ENCODE measurements at regions not wholly inside any gene's neighbourhood (a gene's known extent, or its start where the extent isn't known, plus 50 kb on each side); places are given as distances from the start of the nearest gene placed in this dataset.

- no peaks in the 10 kb centered on the region for H3K27me3 ChIP-seq (replicated peaks in 1 of 4; ENCODE audit: control insufficient read depth in 3 of 4, extremely low read depth in 1 of 4, insufficient read depth in 3 of 4, low read length in 3 of 4)
- no peaks in the 10 kb centered on the region for H3K79me2 ChIP-seq (ENCODE audit: control insufficient read depth in 1 of 2, insufficient read depth in 2 of 2, low read length in 2 of 2)
- H4K20me1 ChIP-seq (replicated peaks in 1 of 2; ENCODE audit: control insufficient read depth in 1 of 2, insufficient read depth in 2 of 2, low read length in 2 of 2) = no peaks in the 10 kb centered on the region
- ChIA-PET CTCF (ENCODE audit: partially characterized antibody) (interaction anchor here (0.6 to 1.4 kb wide), 4 partner anchors 118 to 267 kb away, joined by 3 to 5 read pairs (median 3); no protein-coding TSS in a partner anchor), POLR2A (ENCODE audit: partially characterized antibody) (interaction anchor here (0.6 kb wide), 1 partner anchor 188 kb away, joined by 3 read pairs; no protein-coding TSS in a partner anchor)
- H3K79me1 ChIP-seq (ENCODE audit: low read depth, low read length) = no peaks in the 10 kb centered on the region
- no peak overlapping the region for H2AK5ac ChIP-seq (ENCODE audit: low read depth, low read length)
- H3K56ac ChIP-seq (replicated peaks; ENCODE audit: insufficient read length, low read depth, low read length) = no peak overlapping the region
- no peak overlapping the region for H2BK12ac ChIP-seq (ENCODE audit: low read depth, low read length)
- peaks cover 0 to 6% (median under 1%) of the 10 kb centered on the region in 4 experiments; a peak in 1 of 7 replicates for H3K4me1 ChIP-seq (replicated peaks in 1 of 4; ENCODE audit: control insufficient read depth in 3 of 4, insufficient read depth in 4 of 4, low read length in 3 of 4)
- no peak overlapping the region for H4K5ac ChIP-seq (ENCODE audit: insufficient read length, low read depth, low read length)
- no peak overlapping the region for H2AFZ ChIP-seq (ENCODE audit: low read length)
- no peak overlapping the region for H3K14ac ChIP-seq (ENCODE audit: insufficient read length)
- H3K9ac ChIP-seq (replicated peaks in 1 of 4; ENCODE audit: extremely low read depth in 1 of 4, low read depth in 3 of 4, low read length in 3 of 4) = no peak overlapping the region
- H2BK15ac ChIP-seq (ENCODE audit: low read length) = no peak overlapping the region
- no peak for DNase-seq (ENCODE audit: low read depth in 1 of 2, low spot score in 2 of 2)
- peaks cover 7 to 8% of the 10 kb centered on the region in 2 experiments; a peak in 1 of 4 replicates for H3K9me3 ChIP-seq (ENCODE audit: insufficient read depth in 2 of 2, low read depth in 1 of 2, low read length in 1 of 2)
- H3K18ac ChIP-seq (ENCODE audit: extremely low read depth, low read length) = no peak overlapping the region
- H2BK5ac ChIP-seq (ENCODE audit: low read depth, low read length) = no peak overlapping the region
- no peak overlapping the region for H3K4me2 ChIP-seq (ENCODE audit: insufficient read depth in 1 of 2, low read depth in 2 of 2, low read length in 2 of 2)
- no peaks in the 10 kb centered on the region for H3K23me2 ChIP-seq (ENCODE audit: low read depth, low read length)
- no peak overlapping the region for H3K4ac ChIP-seq (replicated peaks; ENCODE audit: insufficient read length, low read depth, low read length)
- no peak overlapping the region for H2BK20ac ChIP-seq (ENCODE audit: low read length)
- no peaks in the 10 kb centered on the region for H3K36me3 ChIP-seq (ENCODE audit: control insufficient read depth in 2 of 4, insufficient read depth in 4 of 4, low read length in 3 of 4)
- no peak overlapping the region for H2BK120ac ChIP-seq (replicated peaks; ENCODE audit: low read depth, low read length)
- no peak overlapping the region for H3K4me3 ChIP-seq (ENCODE audit: extremely low read depth in 1 of 4, insufficient read depth in 2 of 4, low read depth in 3 of 4, low read length in 4 of 4)
- no peak overlapping the region for H4K8ac ChIP-seq (ENCODE audit: extremely low read depth, insufficient read depth, low read length)
- FAIRE-seq = no peak
- 92% methylated on average over 1 of the region's 1 CpG; no CpG with 5 or more reads in 1 of the 2 experiments for WGBS, 2 experiments (ENCODE audit: extremely low coverage in 1 of 2, insufficient coverage in 1 of 2, insufficient read length in 1 of 2, insufficient replicate concordance in 2 of 2, low coverage in 1 of 2, low lambda C conversion rate in 2 of 2, missing lambda C conversion rate in 1 of 2)
- H4K91ac ChIP-seq (replicated peaks; ENCODE audit: insufficient read length, low read length) = no peak overlapping the region
- H3K23ac ChIP-seq (ENCODE audit: insufficient read length) = no peak overlapping the region
- H3K27ac ChIP-seq (ENCODE audit: low read depth, low read length) = no peak overlapping the region
These were observed 52.9 kb upstream of the MAP10 start for GRCh38 chr1:232752365-232752764.

All from H1 (cell line).